ENCODE measurements at regions not wholly inside any gene's neighbourhood (a gene's known extent, or its start where the extent isn't known, plus 50 kb on each side); places are given as distances from the start of the nearest gene placed in this dataset.

GRCh38 chr4:54842656-54843055, 184.9 kb downstream of the KIT start:
- H3K4me1 Mint-ChIP-seq (ENCODE audit: low read depth, unreplicated experiment), result no peaks in the 10 kb centered on the region
- peaks cover 3% of the 10 kb centered on the region for H3K27me3 Mint-ChIP-seq (ENCODE audit: unreplicated experiment)
- TF ChIP-seq CTCF (IDR thresholded peaks at IDR 0.05; ENCODE audit: partially characterized antibody, unreplicated experiment), result no peak
- no peak overlapping the region for H3K27ac Mint-ChIP-seq (ENCODE audit: unreplicated experiment)
- no peaks in the 10 kb centered on the region for H3K9me3 Mint-ChIP-seq (ENCODE audit: unreplicated experiment)
- H3K4me3 Mint-ChIP-seq (ENCODE audit: unreplicated experiment), result no peak overlapping the region
- no peaks in the 10 kb centered on the region for H3K36me3 Mint-ChIP-seq (ENCODE audit: unreplicated experiment)
- no peak for DNase-seq

- Mint-ChIP-seq H3K36me3 (ENCODE audit: unreplicated experiment) (no peaks in the 10 kb centered on the region), H3K4me1 (ENCODE audit: low read depth, unreplicated experiment) (no peaks in the 10 kb centered on the region), H3K27me3 (ENCODE audit: unreplicated experiment) (peaks cover 2% of the 10 kb centered on the region), H3K4me3 (ENCODE audit: unreplicated experiment) (no peak overlapping the region), H3K27ac (ENCODE audit: unreplicated experiment) (no peak overlapping the region), H3K9me3 (ENCODE audit: unreplicated experiment) (no peaks in the 10 kb centered on the region)
- DNase-seq, result no peak
- no peak for TF ChIP-seq CTCF (IDR thresholded peaks at IDR 0.05; ENCODE audit: partially characterized antibody, unreplicated experiment)
These were observed 184.5 kb downstream of the KIT start for GRCh38 chr4:54842226-54842625.

GRCh38 chr4:54840992-54841768, 183.4 kb downstream of the KIT start:
- Mint-ChIP-seq H3K27ac (ENCODE audit: unreplicated experiment) (no peak overlapping the region), H3K9me3 (ENCODE audit: unreplicated experiment) (no peaks in the 10 kb centered on the region), H3K36me3 (ENCODE audit: unreplicated experiment) (no peaks in the 10 kb centered on the region), H3K27me3 (ENCODE audit: unreplicated experiment) (peaks cover 2% of the 10 kb centered on the region), H3K4me1 (ENCODE audit: low read depth, unreplicated experiment) (no peaks in the 10 kb centered on the region), H3K4me3 (ENCODE audit: unreplicated experiment) (no peak overlapping the region)
- DNase-seq, result no peak
- no peak for TF ChIP-seq CTCF (IDR thresholded peaks at IDR 0.05; ENCODE audit: partially characterized antibody, unreplicated experiment)

GRCh38 chr4:54840430-54840829, 182.7 kb downstream of the KIT start:
- TF ChIP-seq CTCF (IDR thresholded peaks at IDR 0.05; ENCODE audit: partially characterized antibody, unreplicated experiment), result no peak
- no peaks in the 10 kb centered on the region for H3K4me1 Mint-ChIP-seq (ENCODE audit: low read depth, unreplicated experiment)
- no peaks in the 10 kb centered on the region for H3K9me3 Mint-ChIP-seq (ENCODE audit: unreplicated experiment)
- H3K27me3 Mint-ChIP-seq (ENCODE audit: unreplicated experiment), result peaks cover 2% of the 10 kb centered on the region
- no peak overlapping the region for H3K4me3 Mint-ChIP-seq (ENCODE audit: unreplicated experiment)
- H3K36me3 Mint-ChIP-seq (ENCODE audit: unreplicated experiment), result no peaks in the 10 kb centered on the region
- DNase-seq, result no peak
- no peak overlapping the region for H3K27ac Mint-ChIP-seq (ENCODE audit: unreplicated experiment)

GRCh38 chr4:54838301-54838700, 180.5 kb downstream of the KIT start:
- no peaks in the 10 kb centered on the region for H3K9me3 Mint-ChIP-seq (ENCODE audit: unreplicated experiment)
- no peak for DNase-seq
- H3K27me3 Mint-ChIP-seq (ENCODE audit: unreplicated experiment), result peaks cover 2% of the 10 kb centered on the region
- TF ChIP-seq CTCF (IDR thresholded peaks at IDR 0.05; ENCODE audit: partially characterized antibody, unreplicated experiment), result no peak
- no peaks in the 10 kb centered on the region for H3K4me1 Mint-ChIP-seq (ENCODE audit: low read depth, unreplicated experiment)
- no peak overlapping the region for H3K4me3 Mint-ChIP-seq (ENCODE audit: unreplicated experiment)
- no peaks in the 10 kb centered on the region for H3K36me3 Mint-ChIP-seq (ENCODE audit: unreplicated experiment)
- no peak overlapping the region for H3K27ac Mint-ChIP-seq (ENCODE audit: unreplicated experiment)

Measured in glutamatergic neuron (in vitro differentiated cells).